HG02610 (cell line): ENCODE measurements at regions not wholly inside any gene's neighbourhood (a gene's known extent, or its start where the extent isn't known, plus 50 kb on each side); places are given as distances from the start of the nearest gene placed in this dataset.
"Not testable (repeated sequence)": the region's sequence is repeated elsewhere in the genome, so short reads cannot be mapped to it uniquely, and the experiment has no call there.

Experiments used
- ATAC-seq: cut with Tn5 transposase; IDR thresholded peaks from one replicate; pipeline ENCODE4 v1.9.1; 2021; ENCODE audit warnings: mild to moderate bottlenecking, moderate library complexity; ENCODE audit not compliant: unreplicated experiment

DNA sequence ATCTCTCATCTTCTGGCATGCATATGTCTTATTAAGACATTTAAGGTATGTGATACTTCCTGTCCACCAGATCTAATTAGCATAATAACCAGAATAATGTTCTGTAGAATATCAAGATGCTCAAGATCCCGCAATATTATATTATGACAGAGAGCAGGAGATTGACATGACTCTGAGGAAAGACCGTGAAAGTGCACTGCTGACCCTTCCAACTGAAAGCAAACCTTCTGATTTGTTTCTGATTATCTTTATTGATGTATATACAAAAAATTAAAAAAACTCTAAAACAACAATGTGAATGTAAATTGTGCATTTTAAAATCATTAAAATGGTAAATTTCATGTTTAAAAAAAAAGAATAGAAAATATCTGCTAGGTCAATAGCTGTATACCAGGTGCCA is 184.4 kb upstream of the TMEM45B start:
- ATAC-seq: no peak

DNA sequence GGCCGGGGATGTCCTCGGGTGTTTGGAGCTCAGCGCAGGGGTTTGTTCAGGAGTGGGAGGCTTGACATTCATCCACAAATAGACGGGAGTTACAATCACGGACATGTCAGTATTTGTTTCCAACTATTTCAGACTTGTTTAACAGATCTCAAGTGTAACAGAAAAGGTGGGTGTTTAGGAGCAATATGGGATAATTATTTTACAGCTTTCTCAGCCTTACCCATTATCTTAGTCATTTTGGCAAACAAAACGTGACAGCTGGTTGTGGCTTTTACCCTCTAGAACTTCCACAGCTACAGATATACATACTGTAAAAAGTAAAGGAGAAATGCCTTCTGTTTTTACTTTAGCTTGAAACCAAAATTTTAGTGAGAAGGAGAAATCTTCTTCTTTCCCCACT is 178.7 kb upstream of the TMEM45B start:
- no peak for ATAC-seq

DNA sequence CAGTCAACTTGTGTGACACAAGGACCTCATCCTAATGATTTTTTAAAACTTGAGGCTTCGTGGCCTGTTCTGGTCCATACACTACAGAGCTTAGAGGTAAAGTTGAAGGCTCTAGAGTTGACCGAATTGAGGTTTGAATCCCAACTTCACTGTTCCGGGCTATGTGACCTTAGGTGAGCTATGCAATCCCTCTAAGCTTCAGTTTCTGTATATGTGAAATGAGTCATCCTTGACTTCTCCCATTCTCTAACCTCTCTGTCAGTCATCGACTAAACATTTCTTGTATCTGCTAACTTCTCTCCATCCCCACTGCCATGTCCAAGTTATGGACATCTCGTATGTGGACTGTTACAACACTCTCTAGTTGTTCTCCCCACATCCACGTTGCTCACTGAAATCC is 178.2 kb upstream of the TMEM45B start:
- ATAC-seq: no peak

DNA sequence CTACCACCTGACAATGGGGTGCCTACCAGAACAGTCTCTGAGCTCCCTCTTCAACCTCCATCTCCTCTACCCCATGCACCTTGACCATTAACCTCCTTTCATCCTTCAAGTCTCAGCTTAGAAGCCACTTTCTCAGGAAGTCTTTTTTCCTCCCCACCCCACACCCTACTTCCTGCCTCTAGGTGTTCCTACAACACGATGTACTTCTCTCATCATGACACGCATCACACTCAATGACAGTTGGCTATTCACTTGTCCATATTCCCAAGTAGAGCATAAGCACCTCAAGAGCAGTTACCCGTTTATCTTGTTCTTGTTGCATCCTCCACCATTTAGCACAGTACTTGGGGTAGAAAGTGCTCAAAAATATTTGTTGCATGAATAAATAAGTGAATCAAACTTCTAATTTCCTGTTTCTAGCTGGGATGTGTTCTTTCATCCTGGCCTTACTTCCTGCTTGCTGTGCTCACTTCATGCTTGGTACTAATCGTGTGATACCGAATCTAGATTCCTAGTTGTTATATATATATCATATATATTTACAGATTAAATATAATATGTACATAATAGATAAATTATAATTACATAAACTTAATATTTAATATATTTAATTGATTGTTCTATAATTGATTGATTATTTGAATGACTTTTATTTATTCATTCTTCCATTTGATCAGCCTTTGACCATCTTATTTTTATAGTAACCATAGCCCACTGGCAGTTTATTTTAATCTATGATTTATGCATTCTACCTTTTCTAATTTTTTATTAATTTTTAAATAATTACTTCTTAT is 177.5 kb upstream of the TMEM45B start:
- ATAC-seq: no peak

DNA sequence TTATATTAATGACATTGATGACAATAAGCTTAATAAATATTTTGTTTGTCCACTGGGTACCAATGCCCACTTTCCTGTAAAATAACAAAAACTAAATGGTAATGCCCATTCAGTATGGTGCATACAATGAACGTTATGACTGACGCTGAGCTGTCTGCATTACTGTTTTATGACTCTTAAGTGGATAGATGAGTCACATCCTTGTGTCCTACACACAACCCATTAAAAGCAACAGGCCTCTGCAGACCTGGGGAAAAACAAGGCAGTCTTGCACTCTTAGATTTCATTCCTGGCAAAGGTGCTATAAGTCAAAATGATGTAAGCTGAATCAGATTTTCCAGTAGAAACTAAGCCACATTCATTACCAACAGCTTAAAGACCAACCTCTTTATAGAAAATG is 176.3 kb upstream of the TMEM45B start:
- ATAC-seq: no peak

DNA sequence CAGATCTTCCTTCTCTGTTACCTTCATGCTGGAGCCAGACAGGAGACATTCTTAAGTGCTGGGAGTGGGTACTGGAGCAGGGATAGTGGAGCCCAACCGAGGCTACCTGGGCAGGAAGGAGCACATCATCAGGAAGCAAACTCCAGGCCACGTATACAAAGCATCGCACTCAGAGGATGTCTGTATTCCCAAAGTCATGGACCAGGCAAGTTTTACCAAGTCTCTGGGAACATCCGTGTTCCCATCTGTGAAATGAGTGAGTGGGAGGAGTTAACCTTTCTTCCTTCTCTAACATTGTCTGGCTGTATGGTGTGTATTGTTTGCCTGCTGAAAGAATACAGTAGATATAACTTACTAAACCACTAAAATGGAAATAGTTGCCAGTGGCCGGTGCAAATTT is 175.0 kb upstream of the TMEM45B start:
- ATAC-seq: no peak

DNA sequence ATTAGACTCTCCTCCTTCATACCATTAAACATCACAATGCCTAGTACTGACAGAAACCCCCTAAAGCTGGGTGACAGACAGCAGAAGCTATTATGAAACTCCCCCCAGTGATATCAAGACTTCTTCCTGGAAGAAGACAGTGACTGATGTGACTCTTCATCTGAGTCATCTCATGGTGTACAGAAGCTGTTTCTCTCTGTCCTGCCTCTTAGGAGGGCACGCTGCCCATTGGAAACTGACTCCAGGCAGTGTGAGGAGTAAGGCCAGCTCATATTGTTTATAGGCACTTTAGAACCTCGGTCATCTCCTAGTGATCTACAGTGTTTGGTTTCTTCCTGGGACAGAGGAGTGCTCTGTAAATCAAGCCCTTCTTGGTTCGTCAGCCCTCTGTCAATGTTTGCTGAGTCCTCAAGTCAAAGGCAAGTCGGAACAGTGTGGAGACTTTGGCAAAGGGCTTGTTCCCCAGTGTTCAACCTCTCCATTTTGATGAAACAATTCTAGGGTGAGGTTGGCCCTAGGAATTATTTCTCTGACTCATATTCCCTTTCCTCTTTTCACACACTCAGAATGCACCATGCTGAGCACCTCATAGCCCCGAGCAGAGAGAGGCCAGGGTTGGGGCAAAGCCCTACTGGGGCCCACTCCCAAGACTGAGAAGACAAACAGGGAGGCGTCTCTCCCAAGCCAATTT is 172.5 kb upstream of the TMEM45B start:
- ATAC-seq: no peak

- no peak for ATAC-seq
Observed at GRCh38 chr11:129644326-129644725, 171.3 kb upstream of the TMEM45B start.

GRCh38 chr11:129645943-129646342 is 169.7 kb upstream of the TMEM45B start:
- ATAC-seq: no peak

- not testable (repeated sequence) for ATAC-seq
Observed at GRCh38 chr11:129650044-129650443, 165.6 kb upstream of the TMEM45B start.

DNA sequence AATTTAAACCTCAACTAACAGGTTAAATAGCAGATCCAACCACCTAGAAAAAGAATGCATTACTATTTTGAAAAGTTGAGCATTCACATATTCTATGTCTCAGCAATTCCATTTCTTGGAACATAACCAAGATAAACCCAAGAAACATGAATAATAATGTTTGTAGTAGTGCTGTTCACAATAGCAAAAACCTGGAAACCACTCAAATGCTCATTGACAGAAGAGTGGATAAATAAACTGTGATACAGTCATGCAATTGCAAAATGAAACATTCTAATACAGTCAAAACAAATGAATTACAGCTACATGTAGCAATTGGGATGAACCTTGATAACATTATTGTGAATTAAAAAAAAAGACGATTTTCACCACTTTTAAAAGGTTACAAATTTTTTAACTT is 162.8 kb upstream of the TMEM45B start:
- ATAC-seq: no peak

- ATAC-seq: no peak
Observed at GRCh38 chr11:129655247-129655832, 160.3 kb upstream of the TMEM45B start.

- ATAC-seq: no peak
Observed at GRCh38 chr11:129657866-129658525, 157.7 kb upstream of the TMEM45B start.

- ATAC-seq: no peak
Observed at GRCh38 chr11:129658526-129658867, 157.2 kb upstream of the TMEM45B start.

DNA sequence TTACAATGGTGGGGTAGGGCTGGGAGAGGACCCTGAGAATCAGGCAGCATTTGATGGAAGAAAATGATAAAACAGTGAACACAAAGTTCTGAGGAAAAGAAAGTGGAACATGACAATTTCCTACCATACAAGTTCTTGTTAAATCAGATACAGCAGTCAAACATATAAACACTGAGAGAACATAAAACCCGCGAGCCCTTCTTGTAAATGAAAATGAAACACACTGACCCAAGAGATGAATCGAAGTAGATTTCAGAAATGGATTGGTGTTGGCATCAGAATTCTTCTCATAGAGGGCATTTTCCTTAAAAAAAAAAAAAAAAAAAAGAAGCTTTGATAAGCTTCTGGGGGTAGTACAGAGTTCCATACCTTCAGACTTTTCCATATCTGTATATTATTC is 134.7 kb upstream of the TMEM45B start:
- ATAC-seq: no peak

- no peak for ATAC-seq
Observed at GRCh38 chr11:129681344-129682114, 134.1 kb upstream of the TMEM45B start.

DNA sequence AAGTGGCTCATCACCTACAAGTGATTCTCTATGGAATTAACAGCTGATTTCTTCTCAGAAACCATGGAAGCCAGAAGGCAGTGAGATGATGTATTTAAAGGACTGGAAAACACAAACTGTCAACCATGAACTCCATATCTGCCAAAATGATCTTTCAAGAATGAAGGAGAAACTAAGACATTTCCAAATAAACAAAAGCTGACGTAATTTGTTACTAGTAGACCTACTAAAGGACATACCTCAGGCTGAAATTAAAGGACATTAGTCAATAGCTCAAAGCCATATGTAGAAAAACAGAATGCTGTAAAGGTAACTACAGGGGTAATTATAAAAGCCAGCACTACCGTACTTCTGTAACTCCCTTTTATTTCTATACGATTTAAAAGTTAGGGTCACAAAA is 129.4 kb upstream of the TMEM45B start:
- no peak for ATAC-seq

- ATAC-seq: no peak
Observed at GRCh38 chr11:129691142-129691541, 124.5 kb upstream of the TMEM45B start.

GRCh38 chr11:129694538-129694937 is 121.1 kb upstream of the TMEM45B start:
- ATAC-seq: no peak

DNA sequence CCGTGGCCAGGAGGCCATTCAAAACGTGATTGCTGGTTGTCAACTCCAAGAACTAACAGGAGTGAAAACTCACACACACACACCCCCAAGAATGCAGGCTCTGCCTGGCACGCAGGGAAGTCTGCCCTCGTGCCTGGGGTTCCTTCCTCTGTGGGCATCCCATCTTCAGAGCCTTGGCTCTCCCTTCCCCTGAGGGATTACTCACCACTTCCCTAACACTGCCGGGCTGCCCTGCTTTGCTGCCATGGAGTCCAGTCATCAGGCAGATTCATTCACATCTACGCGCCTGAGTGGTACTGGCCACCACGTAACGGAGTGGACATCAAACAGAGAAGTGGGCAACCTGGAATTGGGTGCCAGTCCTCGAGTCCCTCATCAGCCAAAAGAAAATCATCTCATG is 120.7 kb upstream of the TMEM45B start:
- ATAC-seq: no peak
